Ectodermal cell (in vitro differentiated cells): ENCODE measurements at regions not wholly inside any gene's neighbourhood (a gene's known extent, or its start where the extent isn't known, plus 50 kb on each side); places are given as distances from the start of the nearest gene placed in this dataset.
"Not testable (repeated sequence)": the region's sequence is repeated elsewhere in the genome, so short reads cannot be mapped to it uniquely, and the experiment has no call there.

ENCODE experiments used
- H3K27ac ChIP-seq: 2 replicates; pipeline ENCODE4 v1.7.0; 2013; ENCODE audit warnings: mild to moderate bottlenecking, low read depth, low read length; ENCODE audit not compliant: insufficient read depth, poor library complexity, severe bottlenecking
- H3K27me3 ChIP-seq: 2 replicates; pipeline ENCODE4 v1.7.0; 2013; ENCODE audit warnings: mild to moderate bottlenecking, low read length; ENCODE audit not compliant: insufficient read depth, control insufficient read depth, poor library complexity, severe bottlenecking
- H3K36me3 ChIP-seq: one replicate; pipeline ENCODE4 v1.7.0; 2013; ENCODE audit warnings: low read length; ENCODE audit not compliant: control insufficient read depth, insufficient read depth
- H3K4me1 ChIP-seq: one replicate; pipeline ENCODE4 v1.7.0; 2013; ENCODE audit warnings: low read length; ENCODE audit not compliant: control insufficient read depth, insufficient read depth
- H3K4me3 ChIP-seq: 2 replicates; pipeline ENCODE4 v1.7.0; 2013; ENCODE audit warnings: low read depth, low read length, control low read depth; ENCODE audit not compliant: insufficient read depth
- H3K9me3 ChIP-seq: 2 replicates; pipeline ENCODE4 v1.7.0; 2013; ENCODE audit warnings: mild to moderate bottlenecking, low read length, moderate library complexity; ENCODE audit not compliant: control insufficient read depth
- WGBS, 2 experiments: methylation state at CpG; one replicate each; pipeline ENCODE4 v1.1.7; 2013; ENCODE audit warnings: missing lambda C conversion rate in 2 of 2; 5-methylcytosine and 5-hydroxymethylcytosine counted together

DNA sequence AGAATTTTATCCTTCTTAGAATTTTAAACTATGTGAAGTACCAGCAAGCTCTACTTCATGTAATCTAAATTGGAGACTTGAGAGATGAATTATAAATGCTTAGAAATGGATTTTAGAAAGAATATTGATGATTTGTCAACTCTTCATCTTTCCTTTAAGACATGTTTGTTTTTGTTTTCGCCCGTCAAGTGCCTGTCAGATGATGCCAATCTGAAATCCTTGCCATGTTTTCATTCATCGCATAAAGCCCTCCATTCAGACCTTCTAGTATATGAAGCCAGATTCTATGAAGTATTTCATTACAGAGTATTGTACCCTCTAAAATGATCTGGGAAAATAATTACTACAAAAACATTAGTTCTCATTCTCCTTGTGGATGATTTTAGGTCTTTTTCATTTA lies 223.2 kb upstream of the SOX2 start:
- Histone ChIP-seq H3K27me3 (no peaks in the 10 kb centered on the region), H3K4me1 (no peaks in the 10 kb centered on the region)
- WGBS, 2 experiments = 98 to 100% methylated on average over 2 to 3 of the region's 3 CpGs

GRCh38 chr3:181487236-181487978 lies 224.3 kb upstream of the SOX2 start:
- no peaks in the 10 kb centered on the region for H3K36me3 ChIP-seq
- WGBS, 2 experiments = 94 to 96% methylated on average over 5 of the region's 5 CpGs
- no peaks in the 10 kb centered on the region for H3K9me3 ChIP-seq
- no peaks in the 10 kb centered on the region for H3K4me1 ChIP-seq
- H3K27me3 ChIP-seq = no peaks in the 10 kb centered on the region
- H3K4me3 ChIP-seq = no peak overlapping the region
- H3K27ac ChIP-seq = no peak overlapping the region

More for the DNA sequence above, 223.2 kb upstream of the SOX2 start:
- H3K9me3 ChIP-seq = no peaks in the 10 kb centered on the region
- H3K27ac ChIP-seq = no peak overlapping the region
- no peaks in the 10 kb centered on the region for H3K36me3 ChIP-seq
- H3K4me3 ChIP-seq = no peak overlapping the region

- Histone ChIP-seq H3K36me3 (no peaks in the 10 kb centered on the region), H3K27me3 (no peaks in the 10 kb centered on the region), H3K9me3 (no peaks in the 10 kb centered on the region), H3K4me3 (no peak overlapping the region), H3K4me1 (no peaks in the 10 kb centered on the region), H3K27ac (no peak overlapping the region)
- 81 to 83% methylated on average over 7 of the region's 7 CpGs for WGBS, 2 experiments
These were observed 225.4 kb upstream of the SOX2 start for GRCh38 chr3:181486141-181486885.

DNA sequence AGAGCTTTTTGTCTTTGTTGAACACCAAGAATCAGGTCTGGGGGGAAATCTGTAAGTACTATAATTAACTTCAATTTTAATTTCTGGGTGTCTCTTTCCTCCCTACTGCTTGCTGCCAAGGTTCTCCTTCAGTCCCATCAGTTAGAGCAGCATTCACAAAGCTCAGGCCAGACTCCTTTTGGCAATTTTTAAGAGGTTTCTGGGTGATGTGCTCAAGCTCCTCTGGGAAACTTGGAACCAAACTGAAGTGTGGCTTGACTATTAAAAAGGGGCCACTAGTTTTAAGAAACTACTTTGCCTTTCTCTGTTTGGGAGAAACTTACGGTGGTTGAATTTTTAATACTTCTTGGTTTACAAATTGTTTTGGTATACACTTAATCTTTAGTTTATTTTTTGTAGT lies 227.7 kb upstream of the SOX2 start:
- no peaks in the 10 kb centered on the region for H3K9me3 ChIP-seq
- no peak overlapping the region for H3K4me3 ChIP-seq
- no peaks in the 10 kb centered on the region for H3K27me3 ChIP-seq
- no peaks in the 10 kb centered on the region for H3K36me3 ChIP-seq
- no peak overlapping the region for H3K27ac ChIP-seq
- 86% methylated on average over 1 of the region's 1 CpG; no CpG with 5 or more reads in 1 of the 2 experiments for WGBS, 2 experiments
- H3K4me1 ChIP-seq = no peaks in the 10 kb centered on the region

GRCh38 chr3:181475146-181475545 lies 236.6 kb upstream of the SOX2 start:
- not testable (repeated sequence) for H3K27me3 ChIP-seq, H3K36me3 ChIP-seq, H3K27ac ChIP-seq, H3K4me3 ChIP-seq, H3K4me1 ChIP-seq, H3K9me3 ChIP-seq
- WGBS, 2 experiments = 92 to 94% methylated on average over 1 of the region's 1 CpG

GRCh38 chr3:181470349-181470748 lies 241.4 kb upstream of the SOX2 start:
- Histone ChIP-seq H3K27ac (no peak overlapping the region), H3K36me3 (no peaks in the 10 kb centered on the region), H3K9me3 (no peaks in the 10 kb centered on the region), H3K4me1 (no peaks in the 10 kb centered on the region), H3K4me3 (no peak overlapping the region), H3K27me3 (no peaks in the 10 kb centered on the region)
- no CpG with 5 or more reads among the region's 1 CpG for WGBS, 2 experiments

GRCh38 chr3:181464033-181464694 lies 247.6 kb upstream of the SOX2 start:
- Histone ChIP-seq H3K4me1 (no peaks in the 10 kb centered on the region), H3K36me3 (no peaks in the 10 kb centered on the region), H3K27ac (no peak overlapping the region), H3K4me3 (no peak overlapping the region), H3K27me3 (no peaks in the 10 kb centered on the region), H3K9me3 (no peaks in the 10 kb centered on the region)
- 72 to 76% methylated on average over 6 of the region's 6 CpGs for WGBS, 2 experiments

DNA sequence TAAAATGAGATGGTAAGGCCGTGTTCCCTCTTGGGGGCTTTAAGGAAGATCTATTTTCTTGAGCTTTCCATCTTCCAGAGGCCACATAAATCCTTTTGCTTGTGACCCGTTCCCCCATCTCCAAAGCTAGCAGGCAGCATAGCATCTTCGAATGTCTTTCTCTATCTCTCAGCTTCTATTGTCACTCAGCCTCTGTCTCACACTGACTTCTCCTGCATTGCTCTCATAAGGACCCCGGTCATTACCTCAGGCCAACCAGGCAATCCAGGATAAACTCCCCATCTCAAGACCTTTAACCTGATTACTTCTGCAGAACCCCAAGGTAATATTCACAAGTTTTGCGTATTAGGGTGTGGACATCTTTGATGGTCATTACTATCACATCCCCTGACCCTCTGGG lies 250.3 kb upstream of the SOX2 start:
- H3K4me3 ChIP-seq = no peak overlapping the region
- H3K36me3 ChIP-seq = no peaks in the 10 kb centered on the region
- no peaks in the 10 kb centered on the region for H3K27me3 ChIP-seq
- no peak overlapping the region for H3K27ac ChIP-seq
- H3K4me1 ChIP-seq = no peaks in the 10 kb centered on the region
- no peaks in the 10 kb centered on the region for H3K9me3 ChIP-seq
- WGBS, 2 experiments = 89 to 91% methylated on average over 5 of the region's 5 CpGs

GRCh38 chr3:181459516-181459915 lies 252.2 kb upstream of the SOX2 start:
- no peaks in the 10 kb centered on the region for H3K27me3 ChIP-seq
- 83% methylated on average over 1 of the region's 2 CpGs; no CpG with 5 or more reads in 1 of the 2 experiments for WGBS, 2 experiments
- no peak overlapping the region for H3K4me3 ChIP-seq
- no peak overlapping the region for H3K27ac ChIP-seq
- H3K9me3 ChIP-seq = no peaks in the 10 kb centered on the region
- H3K36me3 ChIP-seq = no peaks in the 10 kb centered on the region
- no peaks in the 10 kb centered on the region for H3K4me1 ChIP-seq

DNA sequence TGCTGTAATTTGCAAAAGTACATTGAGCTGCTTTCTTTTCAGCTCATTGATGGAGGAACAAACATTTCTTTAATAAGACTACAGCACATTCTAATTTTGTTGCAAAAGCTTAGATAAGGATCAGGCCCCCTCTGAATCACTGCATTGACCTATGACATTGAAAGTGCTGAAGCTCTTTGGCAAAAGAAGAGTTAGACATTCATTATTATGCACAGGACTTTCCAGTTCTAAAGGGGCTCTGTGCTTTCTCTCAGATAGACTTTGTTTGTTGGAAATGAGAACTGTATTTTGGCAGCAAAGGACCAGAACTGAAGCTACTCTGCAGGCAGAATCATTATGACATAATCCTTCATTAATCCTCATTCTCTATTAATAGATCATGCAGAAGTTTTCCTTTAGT lies 252.9 kb upstream of the SOX2 start:
- no peaks in the 10 kb centered on the region for H3K27me3 ChIP-seq
- no peak overlapping the region for H3K4me3 ChIP-seq
- H3K4me1 ChIP-seq = no peaks in the 10 kb centered on the region
- no peaks in the 10 kb centered on the region for H3K9me3 ChIP-seq
- H3K27ac ChIP-seq = no peak overlapping the region
- no peaks in the 10 kb centered on the region for H3K36me3 ChIP-seq
